Limb (tissue), 2 donors: ENCODE measurements at regions not wholly inside any gene's neighbourhood (a gene's known extent, or its start where the extent isn't known, plus 50 kb on each side); places are given as distances from the start of the nearest gene placed in this dataset.
"Not testable (repeated sequence)": the region's sequence is repeated elsewhere in the genome, so short reads cannot be mapped to it uniquely, and the experiment has no call there.

Source experiments
- DNase-seq, 2 donors: peaks; one replicate each; pipeline ENCODE4 v3.0.0-alpha.2; 2016; ENCODE audit errors: extremely low spot score in 2 of 2

DNA sequence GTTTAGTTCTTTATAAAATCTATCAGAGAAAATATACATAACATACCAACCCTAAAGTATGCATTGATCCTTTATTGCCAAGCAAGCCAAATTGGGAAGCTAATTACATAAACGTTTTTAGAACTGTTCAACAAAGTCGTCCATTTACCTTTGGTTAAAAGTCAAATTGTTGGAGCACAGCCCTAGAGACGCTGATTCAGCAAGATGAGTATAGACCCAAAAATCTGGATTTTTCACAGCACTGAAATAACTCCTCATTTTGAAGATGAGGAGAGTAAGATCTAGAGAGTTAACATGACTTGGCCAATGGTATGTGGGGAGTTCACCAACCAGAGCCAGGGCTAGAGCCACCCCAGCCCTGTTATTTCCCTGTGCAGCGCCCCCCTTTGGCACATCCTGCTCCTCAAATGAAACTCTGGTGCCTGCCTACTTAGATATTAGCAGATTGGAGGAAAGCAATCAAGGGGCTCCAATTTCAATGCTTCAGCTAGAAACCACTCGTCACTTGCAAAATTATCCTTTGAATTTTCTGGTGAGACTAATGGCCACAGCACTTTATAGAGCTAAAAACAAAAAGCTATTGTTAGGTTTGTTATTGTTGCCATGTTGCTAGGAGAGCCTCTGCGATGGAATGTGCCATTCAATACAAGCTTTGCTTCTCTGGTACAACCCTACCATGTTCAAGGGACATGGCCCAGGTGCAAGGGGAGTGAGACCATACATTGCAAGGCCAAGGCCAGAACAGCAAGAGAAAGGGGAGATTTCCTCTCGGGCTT is 132.6 kb upstream of the ZEB1 start:
- DNase-seq, result no peak

DNA sequence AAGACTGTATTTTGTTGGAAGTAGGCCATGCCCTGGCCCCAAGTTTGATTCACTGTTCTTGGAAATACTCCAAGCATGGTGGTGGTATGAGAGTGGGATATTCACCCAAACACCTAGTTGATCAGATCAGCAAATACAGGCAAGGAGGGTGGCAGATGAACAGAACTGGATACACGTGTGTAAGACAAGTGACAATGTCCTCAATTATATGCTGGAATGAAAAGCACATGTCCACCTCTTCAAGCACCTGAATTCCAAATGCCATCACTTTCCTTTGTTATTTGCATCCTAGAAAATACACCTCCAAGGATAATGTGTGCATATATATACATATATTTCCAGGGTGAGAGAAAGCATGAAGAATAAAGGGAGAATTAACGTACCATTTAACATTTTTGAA is 131.8 kb upstream of the ZEB1 start:
- no peak for DNase-seq

DNA sequence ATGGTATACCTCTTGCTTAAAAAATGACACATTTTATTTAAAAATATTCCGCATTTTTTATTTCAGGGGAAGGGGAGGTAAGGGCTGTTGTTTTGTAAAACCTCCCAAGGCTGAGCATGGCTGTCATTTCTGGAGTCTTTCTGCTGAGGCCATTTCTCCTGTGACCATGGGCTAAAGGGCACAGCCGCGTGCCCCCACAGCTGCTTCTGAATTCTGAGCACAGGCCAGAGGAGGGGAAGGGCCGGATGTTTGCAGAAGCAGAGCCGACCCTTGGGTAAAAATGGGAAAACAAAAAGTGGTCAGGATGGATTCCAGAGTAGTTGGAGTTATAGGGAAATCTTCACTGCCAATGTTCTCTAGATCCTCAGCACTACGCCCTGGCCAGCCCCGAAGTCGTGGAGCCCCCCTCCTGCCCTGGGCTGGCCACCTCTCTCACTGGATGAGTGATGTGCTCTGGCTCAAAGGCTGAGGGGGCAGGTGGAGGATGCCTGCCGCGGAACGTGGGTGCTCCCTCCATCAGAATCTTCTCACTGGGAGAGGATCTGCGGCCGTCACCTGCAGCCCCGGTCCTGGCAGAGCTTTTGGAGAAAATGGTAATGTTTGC is 131.3 kb upstream of the ZEB1 start:
- DNase-seq, result no peak

DNA sequence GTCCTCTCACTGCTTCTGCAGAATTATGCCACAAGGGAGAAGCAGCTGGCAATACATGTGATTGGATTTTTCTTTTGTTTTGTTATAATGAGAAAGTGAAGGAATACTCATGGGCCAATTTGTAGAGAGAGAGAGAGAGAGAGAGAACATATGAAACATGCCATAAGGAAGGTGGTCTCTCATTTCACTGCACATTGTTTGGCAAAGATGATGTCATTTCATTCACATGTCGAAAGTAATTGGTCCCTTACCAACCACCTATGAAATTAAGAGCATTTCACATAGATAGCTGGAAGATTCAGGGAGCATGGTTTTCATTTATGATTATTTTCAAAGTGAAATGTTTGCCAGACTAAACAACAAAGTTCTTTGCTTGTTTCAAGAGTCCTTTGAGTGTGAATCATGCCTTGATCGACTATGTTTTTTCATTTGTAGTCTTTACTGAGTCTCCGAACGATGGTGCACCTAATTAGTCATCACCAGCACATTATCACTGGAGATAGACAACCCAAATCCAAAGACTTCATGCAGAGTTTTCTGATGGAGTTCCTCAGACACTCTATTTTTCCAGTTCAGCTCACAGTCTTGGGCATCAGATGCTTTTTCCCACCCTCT is 130.1 kb upstream of the ZEB1 start:
- DNase-seq, result no peak

DNA sequence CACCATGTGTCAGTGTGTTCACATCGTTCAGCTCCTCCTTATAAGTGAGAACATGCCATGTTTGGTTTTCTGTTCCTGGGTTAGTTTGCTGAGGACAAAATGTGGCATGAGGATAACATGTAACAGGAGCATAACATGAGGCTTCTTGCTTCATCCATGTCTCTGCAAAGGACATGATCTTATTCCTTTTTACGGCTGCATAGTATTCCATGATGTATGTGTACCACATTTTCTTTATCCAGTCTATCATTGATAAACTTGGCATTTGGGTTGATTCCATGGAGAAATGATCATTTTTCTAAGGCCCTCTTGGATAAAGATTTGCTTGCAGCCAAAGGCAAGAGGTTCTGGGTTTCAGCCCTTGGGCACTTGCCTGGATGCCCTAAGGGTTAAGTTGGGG is 128.5 kb upstream of the ZEB1 start:
- DNase-seq, result no peak

DNA sequence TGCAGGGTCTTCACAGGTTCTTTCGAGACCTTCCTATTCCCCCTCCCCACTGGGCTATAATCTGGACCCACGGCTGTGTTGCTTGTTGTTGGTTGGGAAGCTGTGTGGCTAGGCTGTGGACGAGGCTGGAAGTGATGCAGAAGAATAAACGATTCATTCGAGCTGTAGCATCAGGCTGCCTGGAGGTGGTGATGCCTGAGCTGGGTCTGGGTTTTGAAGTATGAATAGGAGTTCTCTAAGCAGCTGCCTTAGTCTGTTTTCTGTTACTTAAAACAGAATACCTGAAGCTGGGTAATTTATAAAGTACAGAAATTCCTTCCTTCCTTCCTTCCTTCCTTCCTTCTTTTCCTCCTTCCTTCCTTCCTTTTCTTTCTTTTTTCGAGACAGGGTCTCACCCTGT is 126.5 kb upstream of the ZEB1 start:
- no peak for DNase-seq

DNA sequence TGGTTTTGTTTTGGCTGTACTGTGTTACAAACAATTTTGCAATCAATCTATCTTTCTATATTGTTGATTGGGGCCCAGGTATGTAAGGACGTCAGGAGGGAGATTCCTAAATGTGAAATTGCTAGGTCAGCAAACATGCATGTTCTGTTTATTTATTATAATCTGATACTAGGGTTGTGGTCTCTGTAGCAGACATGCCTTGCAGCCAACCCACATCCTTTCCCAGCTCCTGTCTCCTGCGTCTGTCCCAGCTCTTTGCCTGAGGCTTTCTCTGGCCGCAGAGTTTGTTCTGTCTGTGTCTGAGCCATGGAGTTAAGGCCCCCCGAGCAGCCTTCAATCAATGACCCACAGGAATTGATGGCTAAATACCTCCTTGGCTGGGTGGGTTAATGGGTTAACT is 124.0 kb upstream of the ZEB1 start:
- no peak for DNase-seq

DNA sequence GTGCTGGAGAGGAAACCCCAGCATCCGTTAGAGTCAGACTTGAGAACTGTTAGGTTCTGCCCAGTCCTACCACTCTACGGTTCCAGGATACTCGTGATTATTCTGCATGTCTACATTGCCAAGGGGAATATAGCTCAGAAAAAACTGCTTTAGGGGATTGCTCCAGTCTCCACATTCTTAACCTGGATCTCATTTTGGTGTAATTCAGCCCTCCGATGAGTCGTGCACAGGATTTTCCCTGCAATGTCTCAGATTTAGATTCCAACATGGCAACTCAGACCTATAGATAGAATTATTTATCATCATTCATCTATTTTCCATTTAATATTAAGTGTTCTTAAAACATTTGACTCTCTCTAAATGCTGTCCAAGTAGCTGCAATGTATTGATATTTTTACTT is 121.1 kb upstream of the ZEB1 start:
- DNase-seq, result no peak

DNA sequence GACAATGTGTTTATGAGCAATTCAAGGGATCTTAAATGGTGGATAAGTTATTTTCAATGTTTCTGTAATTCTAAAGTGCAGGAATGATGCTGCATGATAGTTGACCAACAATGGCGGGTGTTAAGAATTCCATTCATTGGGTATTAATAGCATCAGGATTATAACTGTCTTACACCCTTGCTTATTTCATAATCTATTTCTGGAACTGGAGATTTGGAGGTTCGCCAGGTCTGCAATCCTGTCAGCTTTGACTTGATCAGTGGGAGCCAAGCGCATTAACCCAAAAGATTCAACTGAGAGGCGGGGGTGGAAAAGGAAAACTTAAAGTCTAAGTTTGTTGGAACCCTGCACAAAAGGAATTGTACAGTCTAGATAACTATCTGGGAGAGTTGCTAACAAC is 114.9 kb upstream of the ZEB1 start:
- DNase-seq, result no peak

DNA sequence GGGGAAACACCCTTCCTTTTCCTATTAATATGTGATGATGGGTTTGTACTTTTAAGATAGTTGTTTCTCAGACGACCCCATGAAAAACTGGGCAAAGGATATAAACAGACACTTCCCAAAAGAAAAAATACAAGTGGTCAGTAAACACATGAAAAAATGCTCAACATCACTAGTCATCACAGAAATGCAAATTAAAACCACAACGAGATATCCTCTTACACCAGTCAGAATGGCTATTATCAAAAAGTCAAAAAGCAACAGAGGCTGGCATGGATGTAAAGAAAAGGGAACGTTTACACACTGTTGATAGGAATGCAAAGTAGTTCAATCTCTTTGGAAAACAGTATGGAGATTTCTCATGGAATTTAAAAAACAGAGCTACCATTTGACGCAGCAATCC is 111.4 kb upstream of the ZEB1 start:
- no peak for DNase-seq

DNA sequence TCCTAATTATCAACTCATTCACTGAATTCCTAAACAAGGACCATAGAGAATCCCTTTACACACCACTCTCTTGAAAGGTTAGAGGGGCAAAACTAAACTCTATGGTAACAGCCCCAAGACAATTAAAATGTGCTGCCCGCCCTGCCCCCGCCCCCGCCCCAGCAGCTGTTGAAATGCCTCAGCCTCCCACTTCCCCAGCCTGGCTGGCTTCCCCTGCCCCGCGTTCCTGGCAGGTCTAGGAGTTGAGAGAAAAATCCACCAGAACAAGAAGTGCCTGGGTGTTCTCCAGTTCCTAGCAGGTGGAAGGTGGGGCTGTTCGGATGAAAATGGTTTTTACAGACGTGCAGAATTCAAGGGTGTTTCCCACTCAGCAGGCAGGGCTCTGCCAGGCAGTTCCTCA is 109.5 kb upstream of the ZEB1 start:
- no peak for DNase-seq

DNA sequence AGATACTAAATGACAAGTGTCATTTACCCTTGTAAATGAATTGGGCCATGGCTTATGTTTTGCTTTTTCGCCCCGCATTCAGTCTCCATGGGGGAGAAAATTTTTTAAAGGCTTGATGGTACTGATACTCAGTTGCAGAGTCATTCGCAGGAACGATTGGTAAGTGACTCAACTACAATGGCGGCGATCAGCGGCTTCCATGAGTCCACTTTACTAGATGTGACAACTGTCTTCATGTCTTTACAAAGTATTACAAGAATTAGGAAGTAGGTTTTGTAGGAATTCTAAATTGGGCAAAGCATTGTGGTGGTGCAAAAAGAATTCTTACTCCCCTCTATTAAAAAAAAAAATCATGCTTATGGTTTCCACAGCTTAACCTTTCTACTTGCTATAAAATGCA is 108.8 kb upstream of the ZEB1 start:
- DNase-seq, result no peak

DNA sequence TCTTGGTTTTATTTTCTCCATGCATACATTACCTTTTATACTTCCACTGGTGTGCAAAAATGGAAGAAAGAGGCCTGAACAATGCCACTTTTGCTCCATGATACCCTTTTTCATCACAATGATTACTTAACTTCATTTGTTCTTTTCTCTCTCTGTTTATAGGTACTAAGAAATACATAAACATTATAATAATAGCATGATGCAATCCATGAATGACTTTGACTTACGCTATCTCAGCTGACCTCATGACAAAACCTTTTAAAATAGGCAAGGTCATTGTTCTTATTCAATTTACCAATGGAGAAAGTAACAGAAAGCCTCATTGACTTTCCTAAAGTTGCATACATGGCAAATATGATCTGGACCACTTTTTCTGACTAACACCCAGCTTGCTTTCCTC is 105.1 kb upstream of the ZEB1 start:
- DNase-seq, result no peak

DNA sequence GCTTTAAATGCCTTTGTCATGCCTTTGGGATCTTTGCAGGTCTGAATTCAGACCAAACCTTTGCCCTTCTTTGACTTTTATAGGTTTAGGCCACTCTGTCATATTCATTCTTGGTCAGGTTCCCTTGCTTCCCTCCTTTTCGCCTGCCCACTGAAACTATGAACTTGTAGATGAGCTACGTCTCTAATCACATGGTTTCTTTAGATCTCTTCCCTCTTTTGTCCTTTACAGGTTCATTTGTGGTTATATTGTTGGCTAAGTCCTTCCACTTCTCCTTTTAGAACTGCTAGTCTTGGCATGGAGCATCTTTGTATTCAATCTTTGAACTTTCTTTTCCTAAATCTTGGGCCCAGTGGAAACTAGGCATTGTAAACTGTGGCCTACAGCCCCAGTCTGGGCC is 104.0 kb upstream of the ZEB1 start:
- no peak for DNase-seq

DNA sequence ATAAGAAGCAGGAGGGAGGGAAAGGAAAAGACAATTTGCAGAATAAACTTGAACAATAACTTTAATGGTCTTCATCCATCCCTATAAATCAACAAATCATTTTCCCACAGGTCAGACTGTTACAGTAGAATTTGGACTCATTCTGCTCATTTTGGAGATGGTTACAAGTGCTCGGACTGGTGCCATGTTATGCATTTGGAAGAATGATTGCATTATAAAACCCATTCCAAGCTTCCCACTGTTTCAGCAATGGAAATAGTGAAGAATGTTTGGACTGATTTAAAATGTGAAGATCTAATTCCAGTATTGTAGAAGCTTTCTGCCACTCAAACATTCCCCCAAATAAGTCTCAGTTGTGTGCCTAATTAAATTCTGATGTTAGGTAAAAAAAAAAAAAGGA is 99.7 kb upstream of the ZEB1 start:
- peak in 1 of 2 donors; percentile 33 for DNase-seq

DNA sequence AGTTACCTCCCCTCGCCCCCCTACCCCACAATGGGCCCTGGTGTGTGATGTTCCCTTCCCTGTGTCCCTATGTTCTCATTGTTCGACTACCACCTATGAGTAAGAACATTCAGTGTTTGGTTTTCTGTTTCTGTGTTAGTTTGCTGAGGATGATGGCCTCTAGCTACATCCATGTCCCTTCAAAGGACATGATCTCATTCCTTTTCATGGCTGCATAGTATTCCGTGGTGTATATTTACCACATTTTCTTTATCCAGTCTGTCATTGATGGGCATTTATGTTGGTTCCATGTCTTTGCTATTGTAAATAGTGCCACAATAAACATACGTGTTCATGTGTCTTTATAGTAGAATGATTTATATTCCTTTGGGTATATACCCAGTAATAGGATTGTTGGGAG is 90.2 kb upstream of the ZEB1 start:
- not testable (repeated sequence) for DNase-seq

DNA sequence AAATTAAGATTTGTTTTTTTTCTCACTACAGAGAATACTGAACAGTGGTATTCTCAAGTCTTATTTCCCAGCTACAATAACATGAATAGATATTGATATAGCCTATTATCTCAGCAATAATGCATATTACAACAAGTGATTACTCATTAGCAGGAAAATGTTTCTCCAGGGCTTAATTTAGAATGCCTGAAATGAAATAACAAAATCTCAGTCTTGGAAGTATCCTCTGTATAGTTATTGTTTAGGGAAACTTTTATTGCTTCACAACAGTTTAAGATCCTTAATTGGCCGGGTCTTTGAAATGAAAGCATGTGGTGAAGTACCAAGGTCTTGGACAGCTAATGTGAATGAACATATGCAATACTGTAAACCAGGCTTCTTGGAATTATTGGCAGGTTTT is 79.1 kb upstream of the ZEB1 start:
- DNase-seq, result no peak

DNA sequence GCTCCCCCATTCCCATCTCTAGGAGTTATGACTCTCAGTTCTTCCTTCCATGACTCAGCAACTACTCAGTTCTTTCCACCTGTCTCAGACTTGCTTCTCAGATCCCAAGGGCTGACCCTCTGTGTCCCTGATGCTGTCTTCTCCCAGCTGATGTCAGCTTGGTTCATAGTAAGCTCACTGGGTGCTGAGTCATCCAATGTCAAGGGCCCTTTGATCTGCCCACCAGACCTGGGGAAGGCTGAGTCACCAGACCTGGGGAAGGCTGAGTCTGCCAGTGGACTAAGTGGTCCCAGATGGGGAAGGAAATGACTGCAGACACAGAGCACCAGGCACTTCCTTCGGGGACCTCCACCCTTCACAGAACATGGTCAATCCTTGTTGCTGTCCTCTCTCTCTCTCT is 76.1 kb upstream of the ZEB1 start:
- no peak for DNase-seq

DNA sequence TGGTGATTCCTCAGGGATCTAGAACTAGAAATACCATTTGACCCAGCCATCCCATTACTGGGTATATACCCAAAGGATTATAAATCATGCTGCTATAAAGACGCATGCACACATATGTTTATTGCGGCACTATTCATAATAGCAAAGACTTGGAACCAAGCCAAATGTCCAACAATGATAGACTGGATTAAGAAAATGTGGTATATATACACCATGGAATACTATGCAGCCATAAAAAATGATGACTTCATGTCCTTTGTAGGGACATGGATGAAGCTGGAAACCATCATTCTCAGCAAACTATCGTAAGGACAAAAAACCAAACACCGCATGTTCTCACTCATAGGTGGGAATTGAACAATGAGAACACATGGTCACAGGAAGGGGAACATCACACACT is 67.9 kb upstream of the ZEB1 start:
- not testable (repeated sequence) for DNase-seq

DNA sequence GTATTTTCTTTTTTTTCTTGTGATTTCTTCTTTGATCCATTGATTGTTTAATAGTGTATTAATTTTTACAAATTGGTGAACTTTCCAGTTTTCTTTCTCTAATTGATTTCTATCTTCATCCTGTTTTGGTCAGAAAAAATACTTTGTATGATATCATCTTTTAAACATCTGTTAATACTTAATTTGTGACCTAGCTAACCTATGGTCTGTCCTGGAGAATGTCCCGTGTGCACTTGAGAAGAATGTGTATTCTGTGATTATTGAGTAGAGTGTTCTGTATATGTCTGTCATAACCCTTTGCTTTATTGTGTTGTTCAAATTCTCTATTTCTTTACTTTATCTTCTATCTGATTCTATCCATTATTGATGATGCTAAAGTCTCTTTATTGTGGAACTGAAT is 65.8 kb upstream of the ZEB1 start:
- DNase-seq, result no peak

DNA sequence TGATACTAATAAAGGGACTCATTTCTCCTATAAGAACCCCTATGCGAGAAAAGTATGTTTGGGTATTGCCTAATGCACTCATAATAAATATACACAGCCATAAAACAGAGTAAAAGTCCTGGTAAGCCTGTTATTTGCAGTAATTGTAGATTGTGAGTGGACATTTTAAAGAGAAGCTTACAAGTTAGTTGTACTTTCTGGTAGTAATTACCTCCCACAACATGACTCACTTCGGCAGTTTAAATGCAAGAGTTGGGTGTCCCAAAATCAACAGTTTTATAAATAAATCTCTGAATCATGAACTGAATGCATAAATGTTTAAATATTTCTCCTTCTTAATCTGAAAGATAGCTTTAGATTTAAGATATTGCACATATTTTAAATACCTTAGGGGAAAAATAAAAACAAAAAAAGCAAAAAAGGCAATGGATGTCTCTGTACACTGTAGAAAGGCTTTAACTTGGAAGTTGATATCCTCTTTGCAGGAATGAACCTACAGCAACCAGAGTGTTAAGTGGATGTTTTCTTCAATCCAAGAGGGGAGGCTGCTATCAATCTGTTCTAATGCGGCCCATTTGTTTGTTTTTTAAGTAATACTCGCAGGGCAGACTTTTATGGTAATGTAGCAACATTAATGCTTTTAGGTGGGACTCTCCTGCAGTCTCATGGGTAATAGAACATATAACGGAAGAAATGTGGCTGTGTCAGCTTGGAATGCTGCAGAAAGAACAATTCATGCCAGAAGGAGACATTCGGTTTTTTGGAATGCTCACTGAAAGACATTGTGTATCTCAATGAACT is 57.3 kb upstream of the ZEB1 start:
- DNase-seq, result peak in 1 of 2 donors; percentile 39

DNA sequence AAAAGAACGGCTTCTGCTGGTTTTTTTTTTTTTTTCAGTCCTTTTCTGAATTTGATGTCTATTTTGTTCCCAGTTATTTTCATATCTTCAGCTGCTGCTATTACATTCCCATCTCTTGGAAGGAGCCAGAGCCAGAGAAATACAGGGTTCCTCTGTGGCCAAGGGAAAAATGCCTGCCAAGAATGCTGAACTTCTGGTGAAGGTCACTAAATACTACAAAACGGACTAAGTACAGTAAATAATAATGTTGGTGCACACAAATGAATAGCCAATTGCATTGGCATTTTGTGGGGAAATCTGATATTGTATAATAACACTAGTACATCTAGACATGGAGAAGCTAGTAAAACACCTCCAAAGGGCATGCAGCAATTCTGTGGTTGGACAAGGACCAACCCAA is 56.3 kb upstream of the ZEB1 start:
- DNase-seq, result peak in 1 of 2 donors; percentile 72
